HG03378 (cell line): ENCODE measurements at regions not wholly inside any gene's neighbourhood (a gene's known extent, or its start where the extent isn't known, plus 50 kb on each side); places are given as distances from the start of the nearest gene placed in this dataset.

Experiments used
- ATAC-seq: cut with Tn5 transposase; IDR thresholded peaks from one replicate; pipeline ENCODE4 v1.9.1; 2021; ENCODE audit warnings: mild to moderate bottlenecking, moderate library complexity; ENCODE audit not compliant: unreplicated experiment

GRCh38 chr9:8189881-8190280, 390.3 kb upstream of the DMAC1 start:
- ATAC-seq = no peak

GRCh38 chr9:8188723-8189407, 389.3 kb upstream of the DMAC1 start:
- peak; percentile 80 for ATAC-seq

GRCh38 chr9:8186560-8186959, 387.0 kb upstream of the DMAC1 start:
- no peak for ATAC-seq

GRCh38 chr9:8183618-8184017, 384.0 kb upstream of the DMAC1 start:
- ATAC-seq = no peak

- no peak for ATAC-seq
Measured at GRCh38 chr9:8179381-8180053, 379.9 kb upstream of the DMAC1 start.

- ATAC-seq = no peak
Measured at GRCh38 chr9:8172000-8172399, 372.4 kb upstream of the DMAC1 start.

- no peak for ATAC-seq
Measured at GRCh38 chr9:8168916-8169438, 369.4 kb upstream of the DMAC1 start.

GRCh38 chr9:8160787-8161186, 361.2 kb upstream of the DMAC1 start:
- no peak for ATAC-seq

GRCh38 chr9:8158574-8158973, 359.0 kb upstream of the DMAC1 start:
- no peak for ATAC-seq

GRCh38 chr9:8157683-8158324, 358.2 kb upstream of the DMAC1 start:
- ATAC-seq = no peak

- no peak for ATAC-seq
Measured at GRCh38 chr9:8156346-8156745, 356.8 kb upstream of the DMAC1 start.

- ATAC-seq = no peak
Measured at GRCh38 chr9:8155706-8156105, 356.1 kb upstream of the DMAC1 start.

GRCh38 chr9:8143677-8144076, 344.1 kb upstream of the DMAC1 start:
- ATAC-seq = no peak

GRCh38 chr9:8140557-8140956, 341.0 kb upstream of the DMAC1 start:
- no peak for ATAC-seq

GRCh38 chr9:8139756-8140155, 340.2 kb upstream of the DMAC1 start:
- ATAC-seq = no peak

GRCh38 chr9:8136477-8136876, 336.9 kb upstream of the DMAC1 start:
- ATAC-seq = peak; percentile 93

GRCh38 chr9:8134635-8135034, 335.1 kb upstream of the DMAC1 start:
- no peak for ATAC-seq

GRCh38 chr9:8133606-8134005, 334.0 kb upstream of the DMAC1 start:
- no peak for ATAC-seq

- no peak for ATAC-seq
Measured at GRCh38 chr9:8115570-8115969, 316.0 kb upstream of the DMAC1 start.

GRCh38 chr9:8114826-8115225, 315.2 kb upstream of the DMAC1 start:
- no peak for ATAC-seq

GRCh38 chr9:8106362-8106761, 306.8 kb upstream of the DMAC1 start:
- ATAC-seq = no peak

- ATAC-seq = no peak
Measured at GRCh38 chr9:8101607-8102006, 302.0 kb upstream of the DMAC1 start.
